GM18507 (cell line): ENCODE measurements at regions not wholly inside any gene's neighbourhood (a gene's known extent, or its start where the extent isn't known, plus 50 kb on each side); places are given as distances from the start of the nearest gene placed in this dataset.
"Not testable (repeated sequence)": the region's sequence is repeated elsewhere in the genome, so short reads cannot be mapped to it uniquely, and the experiment has no call there.

Source experiments
- DNase-seq: peaks from one replicate; pipeline ENCODE4 v3.0.0; 2011; ENCODE audit warnings: low read depth; ENCODE audit not compliant: insufficient read length; ENCODE audit errors: extremely low spot score
- FAIRE-seq: peaks from 2 replicates; lab custom pipeline; 2011; peaks lifted over from hg19 to GRCh38; lab: Jason Lieb, UNC

DNA sequence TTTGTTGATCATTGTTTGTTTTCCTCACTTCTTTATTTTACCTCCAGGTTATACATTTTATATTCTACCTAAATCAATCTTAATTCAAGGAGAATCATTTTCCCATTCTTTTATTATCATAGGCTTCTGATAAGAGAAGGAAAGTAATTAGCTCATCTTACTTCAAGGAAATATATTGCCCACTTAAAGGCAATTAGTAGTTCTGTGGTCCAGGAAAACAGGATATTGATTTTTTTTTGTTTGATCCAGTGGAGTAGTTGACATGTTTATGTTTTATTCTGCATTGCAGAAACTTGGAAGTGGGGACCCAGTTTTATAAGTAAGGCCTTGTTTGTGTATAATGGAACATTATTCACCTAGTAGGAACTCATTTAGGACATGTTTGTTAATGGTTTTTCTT lies 390.6 kb downstream of the NDFIP2 start:
- DNase-seq (no peak), FAIRE-seq (no peak)

DNA sequence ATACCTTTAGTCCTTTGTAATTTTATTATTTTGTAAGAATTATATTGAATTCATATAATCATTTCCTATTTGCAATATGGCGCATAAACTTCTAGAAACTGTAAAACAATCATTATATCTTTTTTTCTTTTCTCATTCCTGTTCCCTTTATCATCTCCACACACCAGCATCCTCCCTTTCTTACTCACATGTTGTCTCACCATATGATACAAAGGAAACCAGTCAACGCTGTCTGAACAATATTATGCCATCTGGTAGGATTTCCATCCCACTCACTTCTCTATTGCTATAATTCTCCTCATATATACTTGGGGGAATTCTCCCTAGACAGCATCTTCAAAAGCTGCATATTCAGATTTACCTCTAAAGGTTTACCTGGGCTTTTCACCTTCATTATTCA lies 389.8 kb downstream of the NDFIP2 start:
- no peak for FAIRE-seq
- DNase-seq: no peak

- no peak for DNase-seq
- no peak for FAIRE-seq
Measured at GRCh38 chr13:79870123-79870522, 389.2 kb downstream of the NDFIP2 start.

DNA sequence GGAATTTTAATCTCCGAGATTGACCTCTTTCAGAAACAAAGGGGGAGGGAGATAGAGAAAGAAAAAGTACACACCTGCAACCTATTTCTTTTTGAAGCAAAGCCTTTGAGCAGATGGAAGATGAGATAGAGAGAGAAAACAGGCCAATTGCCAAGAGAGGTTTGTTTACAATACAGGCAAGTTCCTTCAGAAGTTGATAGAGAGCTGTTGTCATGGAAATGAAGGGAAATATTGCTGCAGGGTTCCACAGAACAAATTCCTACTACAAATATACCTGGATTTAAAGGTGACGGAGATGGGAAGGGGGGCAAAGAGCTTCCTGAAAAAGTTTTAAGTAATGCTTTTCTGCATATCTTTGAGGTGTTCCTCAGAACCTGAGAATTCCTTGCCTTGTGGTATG lies 388.4 kb downstream of the NDFIP2 start:
- FAIRE-seq (no peak), DNase-seq (no peak)

GRCh38 chr13:79867254-79867653 lies 386.3 kb downstream of the NDFIP2 start:
- DNase-seq: no peak
- no peak for FAIRE-seq

GRCh38 chr13:79866436-79866835 lies 385.5 kb downstream of the NDFIP2 start:
- FAIRE-seq: no peak
- DNase-seq: no peak

- no peak for DNase-seq
- no peak for FAIRE-seq
Measured at GRCh38 chr13:79862515-79862914, 381.6 kb downstream of the NDFIP2 start.

- DNase-seq (no peak), FAIRE-seq (no peak)
Measured at GRCh38 chr13:79861731-79862130, 380.8 kb downstream of the NDFIP2 start.

GRCh38 chr13:79860791-79861190 lies 379.8 kb downstream of the NDFIP2 start:
- DNase-seq: no peak
- no peak for FAIRE-seq

- FAIRE-seq: no peak
- no peak for DNase-seq
Measured at GRCh38 chr13:79859756-79860155, 378.8 kb downstream of the NDFIP2 start.

DNA sequence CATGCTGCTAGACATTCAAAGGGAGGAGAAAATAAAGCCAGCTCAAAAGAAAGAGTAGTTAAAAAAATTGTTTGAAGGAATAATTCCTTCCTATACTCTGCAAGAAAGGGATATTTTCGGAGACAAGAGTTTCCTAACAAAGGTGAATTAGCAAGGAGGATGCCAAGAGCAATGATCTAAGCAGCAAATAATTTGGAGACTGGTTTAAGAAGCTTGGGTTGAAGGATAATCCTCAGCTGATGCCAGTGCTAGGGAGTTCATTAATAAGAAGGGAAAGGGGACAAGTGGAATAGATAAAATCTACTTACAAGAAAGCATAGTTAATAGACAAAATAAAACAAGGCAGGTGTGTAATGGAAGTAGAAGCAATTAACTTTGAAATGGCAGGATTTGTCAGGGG lies 372.3 kb downstream of the NDFIP2 start:
- no peak for FAIRE-seq
- DNase-seq: no peak

- FAIRE-seq (no peak), DNase-seq (no peak)
Measured at GRCh38 chr13:79851318-79851717, 370.4 kb downstream of the NDFIP2 start.

GRCh38 chr13:79847882-79848592 lies 367.1 kb downstream of the NDFIP2 start:
- FAIRE-seq (no peak), DNase-seq (no peak)

GRCh38 chr13:79846386-79846785 lies 365.4 kb downstream of the NDFIP2 start:
- DNase-seq (no peak), FAIRE-seq (no peak)

DNA sequence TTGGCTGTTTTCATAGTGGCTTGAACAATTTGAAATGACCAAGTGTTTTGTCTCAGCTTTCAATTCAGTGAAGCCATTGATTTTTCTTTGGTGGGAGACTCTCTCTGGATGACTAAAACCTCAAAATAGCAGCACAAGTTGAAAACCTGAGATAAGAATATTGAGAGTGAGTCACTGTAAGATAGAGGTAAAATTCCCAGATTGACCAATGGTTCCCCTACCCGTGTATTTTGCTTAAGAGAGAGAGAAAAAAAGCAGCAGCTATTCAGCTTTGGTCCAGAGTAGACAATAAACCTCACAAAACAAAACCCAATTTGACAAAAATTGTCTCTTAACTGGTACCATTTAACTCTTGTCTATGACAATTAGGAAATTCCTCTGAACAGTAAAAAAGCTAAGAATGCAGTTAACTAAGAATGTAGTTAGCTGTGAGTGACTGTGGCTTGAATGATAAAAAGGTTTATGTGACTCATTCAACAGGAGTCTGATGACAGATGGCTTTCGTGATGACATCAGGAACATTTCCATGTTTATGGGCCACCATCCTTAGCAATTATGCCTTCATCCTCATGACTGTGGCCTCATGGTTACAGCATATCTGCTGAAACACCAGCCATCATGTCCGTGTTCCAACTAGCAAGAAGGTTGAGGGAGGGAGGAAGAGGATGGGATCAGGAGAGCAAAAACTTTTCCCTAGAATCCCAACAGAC lies 356.9 kb downstream of the NDFIP2 start:
- no peak for FAIRE-seq
- DNase-seq: no peak

- DNase-seq, FAIRE-seq: not testable (repeated sequence)
Measured at GRCh38 chr13:79836121-79836520, 355.2 kb downstream of the NDFIP2 start.

- FAIRE-seq (no peak), DNase-seq (no peak)
Measured at GRCh38 chr13:79834876-79835275, 353.9 kb downstream of the NDFIP2 start.

- DNase-seq (no peak), FAIRE-seq (no peak)
Measured at GRCh38 chr13:79833991-79834390, 353.0 kb downstream of the NDFIP2 start.

DNA sequence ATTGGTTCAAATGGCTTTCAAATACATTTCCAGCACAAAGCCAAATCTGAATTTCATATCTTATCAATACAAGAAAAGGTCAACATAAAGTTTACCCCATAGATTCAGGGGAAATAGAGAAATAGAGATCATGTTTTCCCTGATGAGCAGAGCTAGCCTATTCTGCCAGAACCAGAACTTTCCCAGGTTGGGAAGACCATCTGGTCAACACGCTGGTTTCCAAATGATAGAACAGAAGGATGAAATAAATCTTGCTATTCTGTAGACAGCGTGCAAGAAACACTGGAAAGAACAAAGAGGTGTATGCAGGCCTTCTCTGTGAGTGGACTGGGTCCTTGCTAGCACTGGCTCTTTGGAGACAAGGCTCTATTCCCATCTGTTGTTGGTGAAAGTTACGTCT lies 350.6 kb downstream of the NDFIP2 start:
- DNase-seq (no peak), FAIRE-seq (no peak)

- DNase-seq (no peak), FAIRE-seq (no peak)
Measured at GRCh38 chr13:79830945-79831344, 350.0 kb downstream of the NDFIP2 start.

GRCh38 chr13:79830426-79830825 lies 349.5 kb downstream of the NDFIP2 start:
- no peak for FAIRE-seq
- DNase-seq: no peak
